ENCODE measurements at regions not wholly inside any gene's neighbourhood (a gene's known extent, or its start where the extent isn't known, plus 50 kb on each side); places are given as distances from the start of the nearest gene placed in this dataset.
"Not testable (repeated sequence)": the region's sequence is repeated elsewhere in the genome, so short reads cannot be mapped to it uniquely, and the experiment has no call there.

DNA sequence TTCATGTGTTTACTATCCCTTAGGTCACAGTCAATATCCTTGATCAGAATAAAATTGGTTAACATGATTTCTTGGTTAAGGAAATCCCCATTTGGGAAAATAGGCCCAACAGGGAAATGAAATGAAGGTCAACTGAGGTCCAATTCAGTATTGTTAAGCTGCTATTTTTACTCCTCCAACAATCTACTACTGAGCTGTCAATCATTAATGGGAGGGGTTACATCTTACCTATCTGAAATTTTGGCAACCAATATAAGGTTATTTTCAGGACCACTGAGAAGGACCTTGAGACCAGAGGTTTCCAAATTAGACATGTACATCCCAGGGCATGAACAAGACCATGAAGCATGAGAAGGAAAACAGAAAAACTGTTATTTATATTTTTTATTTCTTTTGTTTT is 64.2 kb upstream of the ALG13 start:
- Histone ChIP-seq H3K79me2 (ENCODE audit: low read depth) (no peaks in the 10 kb centered on the region), H3K27me3 (no peaks in the 10 kb centered on the region), H4K20me1 (ENCODE audit: low read depth) (no peaks in the 10 kb centered on the region), H3K36me3 (no peaks in the 10 kb centered on the region), H3K4me3 (no peak overlapping the region), H2AFZ (replicated peaks) (no peak overlapping the region), H3F3A (ENCODE audit: low read depth) (no peaks in the 10 kb centered on the region), H3K27ac (no peak overlapping the region), H3K4me2 (no peak overlapping the region), H3K9me3 (ENCODE audit: low read depth) (no peaks in the 10 kb centered on the region), H3K4me1 (no peaks in the 10 kb centered on the region), H3K9ac (no peak overlapping the region)
- Mint-ChIP-seq H3K4me3 (no peak overlapping the region), H3K4me1 (no peaks in the 10 kb centered on the region), H3K9me3 (peaks cover 5% of the 10 kb centered on the region), H3K36me3 (no peaks in the 10 kb centered on the region), H3K27me3 (ENCODE audit: insufficient read depth, low read depth) (peaks cover 2% of the 10 kb centered on the region), H3K27ac (no peak overlapping the region)
- TF ChIP-seq EZH2 (IDR thresholded peaks at IDR 0.05) (no peak), EZH2phosphoT487 (IDR thresholded peaks at IDR 0.05) (no peak)
- TF ChIP-seq, protein P1, sequence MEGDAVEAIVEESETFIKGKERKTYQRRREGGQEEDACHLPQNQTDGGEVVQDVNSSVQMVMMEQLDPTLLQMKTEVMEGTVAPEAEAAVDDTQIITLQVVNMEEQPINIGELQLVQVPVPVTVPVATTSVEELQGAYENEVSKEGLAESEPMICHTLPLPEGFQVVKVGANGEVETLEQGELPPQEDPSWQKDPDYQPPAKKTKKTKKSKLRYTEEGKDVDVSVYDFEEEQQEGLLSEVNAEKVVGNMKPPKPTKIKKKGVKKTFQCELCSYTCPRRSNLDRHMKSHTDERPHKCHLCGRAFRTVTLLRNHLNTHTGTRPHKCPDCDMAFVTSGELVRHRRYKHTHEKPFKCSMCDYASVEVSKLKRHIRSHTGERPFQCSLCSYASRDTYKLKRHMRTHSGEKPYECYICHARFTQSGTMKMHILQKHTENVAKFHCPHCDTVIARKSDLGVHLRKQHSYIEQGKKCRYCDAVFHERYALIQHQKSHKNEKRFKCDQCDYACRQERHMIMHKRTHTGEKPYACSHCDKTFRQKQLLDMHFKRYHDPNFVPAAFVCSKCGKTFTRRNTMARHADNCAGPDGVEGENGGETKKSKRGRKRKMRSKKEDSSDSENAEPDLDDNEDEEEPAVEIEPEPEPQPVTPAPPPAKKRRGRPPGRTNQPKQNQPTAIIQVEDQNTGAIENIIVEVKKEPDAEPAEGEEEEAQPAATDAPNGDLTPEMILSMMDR (IDR thresholded peaks at IDR 0.05) = no peak
- DNase-seq (ENCODE audit: low spot score) = no peak

DNA sequence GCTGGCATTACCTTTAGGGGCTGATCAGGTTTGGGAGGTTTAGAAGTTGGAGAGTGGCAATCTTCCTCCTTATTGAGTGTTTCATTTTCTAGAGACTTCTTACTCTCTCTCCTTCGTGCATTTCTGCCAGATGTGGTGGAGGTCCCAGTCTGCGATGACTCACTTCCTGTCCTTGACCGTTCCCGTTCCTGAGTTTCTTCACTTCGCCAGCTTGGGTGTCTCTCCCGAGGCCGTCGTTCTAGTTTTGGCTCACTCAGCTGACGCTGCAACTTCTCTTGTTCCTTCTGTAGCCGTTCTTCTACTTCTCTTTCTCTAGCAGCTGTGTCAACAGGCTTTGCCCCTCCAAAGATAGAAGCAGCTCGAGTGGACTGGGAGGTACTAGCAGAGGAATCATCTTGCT is 60.9 kb upstream of the ALG13 start:
- not testable (repeated sequence) for H3K9me3 ChIP-seq (ENCODE audit: low read depth); DNase-seq (ENCODE audit: low spot score); H3K27ac Mint-ChIP-seq; H3K79me2 ChIP-seq (ENCODE audit: low read depth); H3K4me1 ChIP-seq; H3K36me3 ChIP-seq; H3K4me1 Mint-ChIP-seq; H3K9ac ChIP-seq; H3K4me3 Mint-ChIP-seq; H3K4me3 ChIP-seq; H3K27me3 Mint-ChIP-seq (ENCODE audit: insufficient read depth, low read depth); H3K27me3 ChIP-seq; H4K20me1 ChIP-seq (ENCODE audit: low read depth); H3F3A ChIP-seq (ENCODE audit: low read depth); H3K36me3 Mint-ChIP-seq; H3K9me3 Mint-ChIP-seq; H2AFZ ChIP-seq (replicated peaks); H3K27ac ChIP-seq; H3K4me2 ChIP-seq

DNA sequence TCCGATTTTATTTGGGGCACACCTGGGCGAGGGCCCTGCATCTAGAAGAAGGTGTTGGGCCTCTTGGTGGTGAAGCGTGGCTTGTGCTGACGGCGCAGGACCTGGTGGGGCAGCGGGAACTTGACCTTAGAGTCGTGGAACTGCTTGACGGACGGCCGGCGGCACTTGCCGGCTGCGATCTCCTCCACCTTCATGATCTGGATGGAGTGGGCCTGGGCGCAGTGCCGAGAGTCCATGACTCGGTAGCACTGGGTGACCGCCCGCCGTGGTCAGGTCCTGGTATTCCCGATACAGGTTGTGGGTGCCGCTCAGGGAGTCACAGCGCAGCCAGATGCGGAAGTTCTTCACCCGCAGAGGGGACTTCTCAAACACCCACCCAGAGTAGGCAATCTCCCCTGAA is 56.8 kb upstream of the ALG13 start:
- Mint-ChIP-seq H3K4me3 (no peak overlapping the region), H3K27me3 (ENCODE audit: insufficient read depth, low read depth) (peaks cover 2% of the 10 kb centered on the region), H3K36me3 (no peaks in the 10 kb centered on the region), H3K9me3 (peaks cover 3% of the 10 kb centered on the region), H3K4me1 (no peaks in the 10 kb centered on the region), H3K27ac (no peak overlapping the region)
- H3K27me3 ChIP-seq = no peaks in the 10 kb centered on the region
- H3K9ac ChIP-seq = no peak overlapping the region
- H3F3A ChIP-seq (ENCODE audit: low read depth) = no peaks in the 10 kb centered on the region
- no peaks in the 10 kb centered on the region for H3K79me2 ChIP-seq (ENCODE audit: low read depth)
- no peaks in the 10 kb centered on the region for H3K9me3 ChIP-seq (ENCODE audit: low read depth)
- no peak overlapping the region for H2AFZ ChIP-seq (replicated peaks)
- no peak overlapping the region for H3K4me2 ChIP-seq
- TF ChIP-seq EZH2phosphoT487 (IDR thresholded peaks at IDR 0.05) = no peak
- DNase-seq (ENCODE audit: low spot score) = no peak
- no peak overlapping the region for H3K4me3 ChIP-seq
- no peaks in the 10 kb centered on the region for H3K36me3 ChIP-seq
- H3K27ac ChIP-seq = no peak overlapping the region
- no peaks in the 10 kb centered on the region for H3K4me1 ChIP-seq
- no peaks in the 10 kb centered on the region for H4K20me1 ChIP-seq (ENCODE audit: low read depth)

DNA sequence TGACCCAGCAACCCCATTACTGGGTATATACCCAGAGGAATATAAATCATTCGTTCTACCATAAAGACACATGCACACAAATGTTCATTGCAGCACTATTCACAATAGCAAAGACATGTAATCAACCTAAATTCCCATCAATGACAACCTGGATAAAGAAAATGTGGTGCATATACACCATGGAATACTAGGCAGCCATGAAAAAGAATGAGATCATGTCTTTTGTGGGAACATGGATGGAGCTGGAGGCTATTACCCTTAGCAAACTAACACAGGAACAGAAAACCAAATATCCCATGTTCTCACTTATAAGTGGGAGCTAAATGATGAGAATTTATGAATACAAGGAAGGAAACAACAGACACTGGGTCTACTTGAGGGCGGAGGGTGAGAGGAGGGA is 53.7 kb upstream of the ALG13 start:
- not testable (repeated sequence) for H3K9me3 ChIP-seq (ENCODE audit: low read depth); H3K4me2 ChIP-seq; DNase-seq (ENCODE audit: low spot score); H2AFZ ChIP-seq (replicated peaks); H4K20me1 ChIP-seq (ENCODE audit: low read depth); H3K27ac Mint-ChIP-seq; H3K4me3 Mint-ChIP-seq; H3K9ac ChIP-seq; H3K4me3 ChIP-seq; H3K36me3 ChIP-seq; H3K4me1 Mint-ChIP-seq; H3K36me3 Mint-ChIP-seq; H3K4me1 ChIP-seq; H3K27me3 Mint-ChIP-seq (ENCODE audit: insufficient read depth, low read depth); H3K79me2 ChIP-seq (ENCODE audit: low read depth); H3K27ac ChIP-seq; H3F3A ChIP-seq (ENCODE audit: low read depth); H3K9me3 Mint-ChIP-seq; H3K27me3 ChIP-seq

Small RNAs in the stretch of these regions (small RNA-seq; reads per million reads assigned to genes)
- 0.09 reads per million for gene AL589880.1

All from neural progenitor cell (in vitro differentiated cells).